ENCODE measurements at regions not wholly inside any gene's neighbourhood (a gene's known extent, or its start where the extent isn't known, plus 50 kb on each side); places are given as distances from the start of the nearest gene placed in this dataset.

- Histone ChIP-seq H2AFZ (ENCODE audit: low read depth) (no peak overlapping the region), H3K4me1 (ENCODE audit: control insufficient read depth in 1 of 2, insufficient read depth in 2 of 2, low read depth in 1 of 2, low read length in 1 of 2) (peaks cover 0 to 2% of the 10 kb centered on the region in 2 experiments; a peak in 1 of 4 replicates), H3K36me3 (replicated peaks in 1 of 2; ENCODE audit: control insufficient read depth in 1 of 2, insufficient read depth in 2 of 2, low read length in 1 of 2) (no peaks in the 10 kb centered on the region), H3K4me3 (ENCODE audit: low read depth in 2 of 2, low read length in 1 of 2) (no peak overlapping the region), H3K79me2 (ENCODE audit: insufficient read depth) (no peaks in the 10 kb centered on the region), H3K4me2 (no peak overlapping the region), H3K27me3 (ENCODE audit: insufficient read depth) (no peaks in the 10 kb centered on the region), H3K9me2 (no peaks in the 10 kb centered on the region), H3K9me3 (no peaks in the 10 kb centered on the region), H3K27ac (ENCODE audit: low read depth in 2 of 2, low read length in 1 of 2) (no peak overlapping the region), H3F3A (replicated peaks; ENCODE audit: insufficient read depth) (no peaks in the 10 kb centered on the region), H4K20me1 (ENCODE audit: insufficient read depth) (no peaks in the 10 kb centered on the region), H3K9ac (no peak overlapping the region)
- POLR2A ChIA-PET = no interaction called here
- CTCF ChIA-PET = interaction anchor here (1.2 to 1.8 kb wide), 3 partner anchors 8 to 27 kb away, joined by 3 to 4 read pairs (median 3); no protein-coding TSS in a partner anchor
- DNase-seq = no peak
- no peak for TF ChIP-seq ELF1 (IDR thresholded peaks at IDR 0.05)
- TF ChIP-seq ZBTB33 (IDR thresholded peaks at IDR 0.05; ENCODE audit: borderline replicate concordance, low read depth) = no peak
- no peak for TF ChIP-seq TCF12 (IDR thresholded peaks at IDR 0.05)
- no peak for TF ChIP-seq RCOR1 (IDR thresholded peaks at IDR 0.05; ENCODE audit: low read length)
- TF ChIP-seq MXI1 (IDR thresholded peaks at IDR 0.05; ENCODE audit: low read depth, low read length) = no peak
- no peak for TF ChIP-seq YY1 (IDR thresholded peaks at IDR 0.05; ENCODE audit: low read depth)
- TF ChIP-seq SIN3A (IDR thresholded peaks at IDR 0.05; ENCODE audit: borderline replicate concordance, low read depth, low read length) = no peak
- TF ChIP-seq CTCF (IDR thresholded peaks at IDR 0.05) = no peak
- TF ChIP-seq IRF3 (IDR thresholded peaks at IDR 0.05; ENCODE audit: low read depth, low read length) = no peak
- no peak for TF ChIP-seq MAX (IDR thresholded peaks at IDR 0.05; ENCODE audit: low read depth)
- no peak for TF ChIP-seq REST (IDR thresholded peaks at IDR 0.05; ENCODE audit: low read depth, low read length)
- no peak for TF ChIP-seq SMC3 (IDR thresholded peaks at IDR 0.05; ENCODE audit: low read depth, low read length)
- no peak for TF ChIP-seq EP300 (IDR thresholded peaks at IDR 0.05; ENCODE audit: borderline replicate concordance in 1 of 2, low read depth in 1 of 2, low read length in 1 of 2)
- no peak for TF ChIP-seq USF2 (IDR thresholded peaks at IDR 0.05; ENCODE audit: borderline replicate concordance, low read depth, low read length)
- no peak for TF ChIP-seq FOSL2 (IDR thresholded peaks at IDR 0.05; ENCODE audit: borderline replicate concordance, low read depth)
- TF ChIP-seq POLR2AphosphoS5 (IDR thresholded peaks at IDR 0.05; ENCODE audit: low read depth, low read length) = no peak
- no peak for TF ChIP-seq GABPA (IDR thresholded peaks at IDR 0.05; ENCODE audit: low read depth)
- TF ChIP-seq RAD21 (IDR thresholded peaks at IDR 0.05; ENCODE audit: low read length) = no peak
- TF ChIP-seq NRF1 (IDR thresholded peaks at IDR 0.05; ENCODE audit: low read depth, low read length) = no peak
- no peak for TF ChIP-seq RXRA (IDR thresholded peaks at IDR 0.05; ENCODE audit: borderline replicate concordance, low read depth)
- 30% methylated on average over 7 of the region's 7 CpGs for WGBS (ENCODE audit: low lambda C conversion rate)
Observed at GRCh38 chr9:89839952-89840351, 235.1 kb downstream of the GADD45G start.

Measured in SK-N-SH (cell line).